CD4-positive, alpha-beta T cell (primary cell): ENCODE measurements at regions not wholly inside any gene's neighbourhood (a gene's known extent, or its start where the extent isn't known, plus 50 kb on each side); places are given as distances from the start of the nearest gene placed in this dataset.

ENCODE experiments used
- ATAC-seq: fragments of 200-7000 bp; cut with Tn5 transposase; one replicate; pipeline ENCODE4 v1.10.0; 2022; ENCODE audit warnings: mild to moderate bottlenecking; ENCODE audit not compliant: poor library complexity
- CTCF ChIA-PET: fragments of 350-600 bp; sonication (Branson Sonifier 250); formaldehyde crosslinking; loops from one replicate; lab custom pipeline; 2021; ENCODE audit warnings: antibody characterized with exemption, inconsistent platforms; lab: Charles Lee
- POLR2A ChIA-PET: fragments of 350-600 bp; sonication (Branson Sonifier 250); formaldehyde crosslinking; loops from one replicate; lab custom pipeline; 2021; ENCODE audit warnings: antibody characterized with exemption, inconsistent platforms; lab: Charles Lee
- DNase-seq, 14 experiments: peaks; one replicate each; pipeline ENCODE4 v3.0.0-alpha.2; 2013 to 2020; ENCODE audit warnings: mixed read lengths in 2 of 14
- H3K27ac ChIP-seq, 2 donors: one replicate each; pipeline versions ENCODE4 v1.5.1 to v1.7.0; 2013; ENCODE audit warnings: low read length in 2 of 2, low read depth in 1 of 2, mild to moderate bottlenecking in 1 of 2
- H3K27me3 ChIP-seq, 2 experiments: 1 replicate in 1 of 2; 2 replicates in 1 of 2; pipeline versions ENCODE4 v1.6.1 to v1.7.0; 2013; ENCODE audit warnings: low read length in 2 of 2, control low read depth in 1 of 2, mild to moderate bottlenecking in 1 of 2, moderate library complexity in 1 of 2; ENCODE audit not compliant: insufficient read depth in 2 of 2, control insufficient read depth in 1 of 2
- H3K36me3 ChIP-seq: one replicate; pipeline ENCODE4 v1.6.1; 2013; ENCODE audit warnings: low read length, control low read depth; ENCODE audit not compliant: insufficient read depth
- H3K4me1 ChIP-seq: one replicate; pipeline ENCODE4 v1.6.1; 2013; ENCODE audit warnings: low read length, control low read depth; ENCODE audit not compliant: insufficient read depth
- H3K4me3 ChIP-seq: one replicate; pipeline ENCODE4 v1.5.1; 2013; ENCODE audit warnings: mild to moderate bottlenecking, low read length, moderate library complexity
- H3K9me3 ChIP-seq, 2 experiments: 1 replicate in 1 of 2; 2 replicates in 1 of 2; pipeline versions ENCODE4 v1.6.1 to v1.7.0; 2013; ENCODE audit warnings: low read length in 2 of 2, mild to moderate bottlenecking in 2 of 2, control low read depth in 1 of 2, moderate library complexity in 1 of 2; ENCODE audit not compliant: control insufficient read depth in 1 of 2, insufficient read depth in 1 of 2
- H3K27ac Mint-ChIP-seq: one replicate; pipeline ENCODE4 v1.8.0; 2020; ENCODE audit warnings: mixed read lengths
- H3K27me3 Mint-ChIP-seq: one replicate; pipeline ENCODE4 v1.8.0; 2021; ENCODE audit warnings: mixed read lengths
- H3K36me3 Mint-ChIP-seq: one replicate; pipeline ENCODE4 v1.8.0; 2021; ENCODE audit warnings: low read depth, mixed read lengths
- H3K4me1 Mint-ChIP-seq: one replicate; pipeline ENCODE4 v1.8.0; 2021; ENCODE audit warnings: low read depth, mixed read lengths
- H3K4me3 Mint-ChIP-seq: one replicate; pipeline ENCODE4 v1.8.0; 2020; ENCODE audit warnings: mild to moderate bottlenecking, mixed read lengths
- H3K9me3 Mint-ChIP-seq: one replicate; pipeline ENCODE4 v1.8.0; 2020; ENCODE audit warnings: mixed read lengths
- intact Hi-C, 2 experiments: fragments of 100-400 bp; cut with DNase I in 1 of 2; cut with micrococcal nuclease in 1 of 2; formaldehyde crosslinking; loops; one replicate each; pipeline versions ENCODE4 v1.15.1 to v1.9.0; 2023 to 2025; cut with DNase I, micrococcal nuclease
- TF ChIP-seq, protein P1 (sequence below): fragments of 200-600 bp; IDR thresholded peaks from one replicate; pipeline ENCODE4 v1.8.0; 2022; ENCODE audit warnings: antibody characterized with exemption, mild to moderate bottlenecking

DNA sequence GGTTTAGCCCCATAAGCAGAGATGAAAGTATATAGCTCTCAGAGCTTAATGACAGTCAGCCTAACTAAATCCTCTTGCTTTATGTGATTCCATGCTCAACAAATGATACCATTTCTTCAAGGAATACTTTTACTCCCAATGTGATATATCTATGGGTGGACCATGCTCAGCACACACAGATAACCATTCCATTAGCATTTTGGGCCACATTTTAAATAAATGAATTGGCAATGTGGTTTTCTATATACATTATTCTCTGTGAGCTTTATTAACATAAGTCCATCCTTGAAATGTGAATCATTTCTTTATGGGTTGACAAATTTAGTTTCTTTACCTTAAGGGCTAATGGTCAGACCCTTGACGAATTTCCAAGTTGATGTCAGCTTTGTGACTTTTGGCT, 329.3 kb upstream of the CITED2 start:
- Histone ChIP-seq H3K36me3 (no peaks in the 10 kb centered on the region), H3K9me3 (no peaks in the 10 kb centered on the region), H3K4me1 (no peaks in the 10 kb centered on the region), H3K4me3 (no peak overlapping the region), H3K27ac (no peak overlapping the region), H3K27me3 (no peaks in the 10 kb centered on the region)
- TF ChIP-seq, protein P1, sequence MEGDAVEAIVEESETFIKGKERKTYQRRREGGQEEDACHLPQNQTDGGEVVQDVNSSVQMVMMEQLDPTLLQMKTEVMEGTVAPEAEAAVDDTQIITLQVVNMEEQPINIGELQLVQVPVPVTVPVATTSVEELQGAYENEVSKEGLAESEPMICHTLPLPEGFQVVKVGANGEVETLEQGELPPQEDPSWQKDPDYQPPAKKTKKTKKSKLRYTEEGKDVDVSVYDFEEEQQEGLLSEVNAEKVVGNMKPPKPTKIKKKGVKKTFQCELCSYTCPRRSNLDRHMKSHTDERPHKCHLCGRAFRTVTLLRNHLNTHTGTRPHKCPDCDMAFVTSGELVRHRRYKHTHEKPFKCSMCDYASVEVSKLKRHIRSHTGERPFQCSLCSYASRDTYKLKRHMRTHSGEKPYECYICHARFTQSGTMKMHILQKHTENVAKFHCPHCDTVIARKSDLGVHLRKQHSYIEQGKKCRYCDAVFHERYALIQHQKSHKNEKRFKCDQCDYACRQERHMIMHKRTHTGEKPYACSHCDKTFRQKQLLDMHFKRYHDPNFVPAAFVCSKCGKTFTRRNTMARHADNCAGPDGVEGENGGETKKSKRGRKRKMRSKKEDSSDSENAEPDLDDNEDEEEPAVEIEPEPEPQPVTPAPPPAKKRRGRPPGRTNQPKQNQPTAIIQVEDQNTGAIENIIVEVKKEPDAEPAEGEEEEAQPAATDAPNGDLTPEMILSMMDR = no peak
- ATAC-seq = no peak
- no peaks in the 10 kb centered on the region for H3K36me3 Mint-ChIP-seq
- peaks cover 6% of the 10 kb centered on the region for H3K9me3 Mint-ChIP-seq
- ChIA-PET CTCF (no interaction called here), POLR2A (no interaction called here)
- no peak overlapping the region for H3K27ac Mint-ChIP-seq
- DNase-seq = no peak
- H3K27me3 Mint-ChIP-seq = no peaks in the 10 kb centered on the region
- H3K4me3 Mint-ChIP-seq = no peak overlapping the region
- H3K4me1 Mint-ChIP-seq = no peaks in the 10 kb centered on the region
- intact Hi-C loops = no loop called here

DNA sequence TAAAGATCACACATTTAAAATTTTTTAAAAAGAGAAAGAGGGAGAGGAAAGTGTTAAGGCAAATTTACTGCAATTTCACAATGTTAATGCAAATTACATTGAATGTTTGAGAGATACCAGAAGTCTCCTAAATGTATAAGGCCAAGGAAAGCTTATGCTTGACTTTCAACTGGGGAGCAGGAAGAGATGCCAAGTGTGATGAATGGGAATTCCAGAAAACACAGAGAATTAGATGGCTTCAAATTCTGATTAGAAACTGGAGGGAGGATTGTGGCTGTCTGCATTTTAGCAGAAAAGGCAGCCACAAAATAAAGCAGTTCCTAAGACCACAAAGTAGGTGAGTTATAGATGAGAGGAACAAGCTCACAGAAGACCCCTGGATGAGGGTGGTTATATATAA, 328.3 kb upstream of the CITED2 start:
- H3K27ac Mint-ChIP-seq = no peak overlapping the region
- H3K4me3 Mint-ChIP-seq = no peak overlapping the region
- TF ChIP-seq, protein P1 = no peak
- DNase-seq (no peak), ATAC-seq (no peak)
- Histone ChIP-seq H3K27ac (no peak overlapping the region), H3K4me1 (no peaks in the 10 kb centered on the region), H3K27me3 (no peaks in the 10 kb centered on the region), H3K36me3 (no peaks in the 10 kb centered on the region), H3K4me3 (no peak overlapping the region), H3K9me3 (no peaks in the 10 kb centered on the region)
- ChIA-PET CTCF (no interaction called here), POLR2A (no interaction called here)
- H3K9me3 Mint-ChIP-seq = peaks cover 6% of the 10 kb centered on the region
- no peaks in the 10 kb centered on the region for H3K36me3 Mint-ChIP-seq
- no peaks in the 10 kb centered on the region for H3K27me3 Mint-ChIP-seq
- intact Hi-C loops = no loop called here
- no peaks in the 10 kb centered on the region for H3K4me1 Mint-ChIP-seq

DNA sequence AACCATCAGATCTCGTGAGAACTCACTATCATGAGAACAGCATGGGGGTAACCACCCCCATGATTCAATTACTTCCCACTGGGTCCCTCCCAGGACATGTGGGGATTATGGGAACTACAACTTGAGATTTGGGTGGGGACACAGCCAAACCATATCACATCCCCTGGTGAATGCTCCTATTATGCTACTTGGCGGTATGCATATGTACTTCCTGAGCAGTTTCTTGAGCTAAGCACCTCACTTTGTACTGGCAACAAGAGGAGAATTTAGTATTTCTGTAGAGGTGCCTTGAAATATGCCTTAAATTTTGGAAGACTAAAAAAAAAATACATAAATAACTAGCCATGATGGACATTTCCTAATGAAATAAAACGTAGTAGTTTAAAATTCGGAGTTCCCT, 327.2 kb upstream of the CITED2 start:
- Mint-ChIP-seq H3K27ac (no peak overlapping the region), H3K9me3 (peaks cover 6% of the 10 kb centered on the region), H3K4me1 (no peaks in the 10 kb centered on the region), H3K27me3 (no peaks in the 10 kb centered on the region), H3K4me3 (no peak overlapping the region), H3K36me3 (no peaks in the 10 kb centered on the region)
- no peak for DNase-seq
- Histone ChIP-seq H3K9me3 (no peaks in the 10 kb centered on the region), H3K4me3 (no peak overlapping the region), H3K4me1 (no peaks in the 10 kb centered on the region), H3K27me3 (no peaks in the 10 kb centered on the region), H3K36me3 (no peaks in the 10 kb centered on the region), H3K27ac (no peak overlapping the region)
- ATAC-seq = no peak
- intact Hi-C loops = no loop called here
- CTCF ChIA-PET = no interaction called here
- TF ChIP-seq, protein P1 = no peak
- POLR2A ChIA-PET = no interaction called here
